HS-27A (cell line): ENCODE measurements at regions not wholly inside any gene's neighbourhood (a gene's known extent, or its start where the extent isn't known, plus 50 kb on each side); places are given as distances from the start of the nearest gene placed in this dataset.
A peak's percentile ranks its signal among the peaks of the same experiment; 100 is the strongest.

Source experiments
- DNase-seq: peaks from one replicate; pipeline ENCODE4 v3.0.0-alpha.2; 2012; ENCODE audit warnings: low read depth, missing footprints

- DNase-seq: no peak
Measured at GRCh38 chr4:38560768-38561558, 103.0 kb upstream of the KLF3 start.

DNA sequence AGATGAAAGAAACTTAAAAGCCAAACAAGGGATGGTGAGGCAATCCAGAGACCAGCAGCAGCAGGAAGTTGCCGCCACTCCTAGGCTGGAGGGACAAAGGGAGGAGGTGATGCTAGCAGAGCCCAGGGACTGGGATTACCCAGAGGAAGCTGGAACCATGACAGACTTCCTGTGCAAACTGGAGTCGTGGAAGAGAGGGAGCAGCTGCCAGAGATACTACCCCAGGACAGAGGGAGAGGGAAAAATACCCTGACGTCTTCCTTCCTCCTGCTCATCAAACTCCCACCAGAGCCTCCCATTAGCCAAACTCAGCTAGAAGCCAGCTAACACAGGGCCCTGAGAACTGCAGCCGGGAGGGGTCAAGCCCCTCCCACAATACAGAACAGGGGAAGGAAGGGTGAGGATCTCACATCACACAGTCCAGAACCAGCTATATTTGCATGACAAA is 101.2 kb upstream of the KLF3 start:
- no peak for DNase-seq

GRCh38 chr4:38563707-38564495 is 100.1 kb upstream of the KLF3 start:
- no peak for DNase-seq

GRCh38 chr4:38565271-38566199 is 98.5 kb upstream of the KLF3 start:
- DNase-seq: peak; percentile 11

GRCh38 chr4:38566806-38567398 is 97.1 kb upstream of the KLF3 start:
- DNase-seq: no peak

GRCh38 chr4:38567457-38567856 is 96.5 kb upstream of the KLF3 start:
- DNase-seq: no peak

- no peak for DNase-seq
Measured at GRCh38 chr4:38568768-38569167, 95.2 kb upstream of the KLF3 start.

DNA sequence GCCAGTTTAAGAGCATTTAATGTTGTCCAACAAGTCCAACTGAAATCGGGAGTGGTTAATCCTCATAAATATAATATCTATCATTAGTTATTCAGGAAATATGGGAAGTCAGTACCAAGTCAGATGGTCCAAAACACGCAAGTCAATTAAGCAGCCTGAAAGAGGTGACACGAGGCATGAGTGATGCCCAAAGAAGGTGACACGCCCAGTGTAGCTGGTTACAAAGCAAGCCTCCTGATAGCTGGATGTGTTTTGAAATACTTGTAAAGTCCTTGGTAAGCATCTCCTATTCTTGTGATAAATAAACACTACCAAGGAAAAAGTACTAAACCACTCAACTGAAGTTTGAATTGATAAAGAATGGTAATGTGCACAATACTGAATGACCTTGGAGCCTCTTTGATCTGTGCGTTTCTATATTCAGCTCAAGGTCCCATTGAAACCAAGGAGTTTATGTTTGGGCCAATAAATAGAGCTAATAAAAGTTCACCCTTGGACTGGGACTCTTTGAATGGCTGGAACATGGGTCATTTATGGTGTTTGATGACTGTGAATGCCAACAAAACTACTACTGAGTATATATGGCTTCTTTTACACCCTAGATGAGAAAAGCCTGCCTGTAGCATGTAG is 93.2 kb upstream of the KLF3 start:
- no peak for DNase-seq

- no peak for DNase-seq
Measured at GRCh38 chr4:38572793-38573192, 91.2 kb upstream of the KLF3 start.

- no peak for DNase-seq
Measured at GRCh38 chr4:38574559-38575333, 89.3 kb upstream of the KLF3 start.

- DNase-seq: no peak
Measured at GRCh38 chr4:38576767-38577166, 87.2 kb upstream of the KLF3 start.

GRCh38 chr4:38577462-38577861 is 86.5 kb upstream of the KLF3 start:
- no peak for DNase-seq

DNA sequence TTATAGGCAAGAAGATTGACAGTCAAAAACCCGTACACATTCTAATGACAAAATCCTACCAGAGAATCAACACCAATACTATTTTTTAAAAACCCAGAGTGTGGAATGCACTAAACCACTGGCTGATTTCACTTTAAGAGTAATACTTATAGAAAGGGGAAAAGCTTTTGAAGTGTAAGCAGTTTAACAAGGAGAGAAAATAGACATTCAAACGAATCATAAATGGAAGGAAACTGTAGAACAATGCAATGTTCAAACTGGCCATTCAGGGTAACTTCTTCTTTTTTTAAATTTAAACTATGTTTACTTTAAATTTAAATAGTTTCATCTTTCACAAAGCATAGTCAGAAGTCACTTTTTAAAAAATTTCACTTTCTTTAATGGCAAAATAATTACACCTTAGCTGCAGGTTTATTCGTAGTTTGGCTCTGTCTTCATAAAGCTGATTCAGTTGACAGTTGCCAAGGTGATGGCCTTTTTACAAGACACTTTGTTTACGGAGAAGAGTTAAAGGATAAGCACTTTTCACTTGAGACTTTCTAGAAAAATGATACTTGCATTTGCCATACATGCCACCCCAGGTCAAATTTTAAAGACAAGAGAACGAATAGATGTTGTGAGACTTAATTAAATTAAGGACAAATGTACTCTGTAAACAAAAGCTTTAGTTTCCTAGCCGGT is 82.4 kb upstream of the KLF3 start:
- no peak for DNase-seq

GRCh38 chr4:38582445-38582844 is 81.6 kb upstream of the KLF3 start:
- DNase-seq: no peak

DNA sequence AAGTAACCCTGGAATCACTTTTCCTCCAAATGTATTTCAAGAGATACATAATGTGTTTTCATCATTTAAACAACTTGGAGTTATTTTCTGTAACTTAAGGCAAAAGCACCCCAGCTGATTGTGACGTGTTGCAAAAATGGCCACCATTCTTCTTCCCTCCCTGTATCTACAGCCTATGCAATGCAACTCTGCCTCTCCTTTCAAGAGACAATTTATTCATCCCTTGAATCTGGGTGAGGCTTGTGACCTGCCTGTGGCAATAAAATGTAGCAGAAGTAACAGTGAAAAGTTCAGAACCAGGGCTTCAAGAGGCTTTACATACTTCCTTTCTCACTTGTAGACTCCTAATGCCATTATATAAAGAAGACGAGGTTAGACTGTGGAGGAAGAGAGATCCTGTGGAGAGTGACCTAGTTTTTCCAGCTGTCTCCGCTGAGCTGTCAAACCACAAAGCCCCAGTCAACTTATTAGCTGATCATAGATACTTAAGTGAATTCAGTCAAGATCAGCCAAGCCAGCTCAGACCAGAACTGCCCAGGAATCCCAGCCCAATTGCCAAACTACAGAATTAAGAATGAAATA is 81.0 kb upstream of the KLF3 start:
- DNase-seq: no peak

DNA sequence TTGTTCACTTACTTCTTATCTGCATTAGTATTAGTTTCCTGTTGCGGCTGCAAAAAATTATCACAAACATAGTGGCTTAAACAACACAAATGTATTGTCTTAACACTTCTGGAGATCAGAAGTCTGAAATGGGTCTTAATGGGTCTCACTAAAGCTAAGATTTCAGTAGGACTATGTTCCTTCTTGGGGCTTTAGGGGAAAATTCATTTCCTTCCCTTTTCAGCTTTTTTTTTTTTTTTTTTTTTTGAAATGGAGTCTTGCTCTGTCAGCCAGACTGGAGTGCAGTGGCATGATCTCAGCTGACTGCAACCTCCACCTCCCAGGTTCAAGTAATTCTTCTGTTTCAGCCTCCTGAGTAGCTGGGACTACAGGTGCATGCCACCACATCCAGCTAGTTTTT is 78.1 kb upstream of the KLF3 start:
- no peak for DNase-seq

DNA sequence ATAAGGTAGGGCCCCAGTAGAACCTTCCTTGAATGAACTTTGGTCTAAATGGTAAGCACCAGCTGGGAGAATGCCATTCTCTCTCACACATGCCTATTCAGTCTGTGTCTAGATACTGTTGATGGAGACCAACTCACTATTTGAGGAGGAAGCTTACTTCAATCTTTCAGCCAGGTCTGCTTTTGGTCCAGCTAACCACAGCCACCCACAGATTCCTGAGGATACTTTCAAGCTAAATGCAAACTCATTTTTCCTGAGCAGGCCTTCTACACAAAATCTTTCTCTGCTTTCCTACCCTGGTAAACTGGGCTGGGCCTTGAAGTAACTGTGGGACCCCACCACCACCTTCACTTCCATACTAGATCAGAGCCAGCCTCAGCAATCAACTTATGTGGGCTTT is 76.9 kb upstream of the KLF3 start:
- no peak for DNase-seq

GRCh38 chr4:38590046-38590445 is 74.0 kb upstream of the KLF3 start:
- DNase-seq: no peak

DNA sequence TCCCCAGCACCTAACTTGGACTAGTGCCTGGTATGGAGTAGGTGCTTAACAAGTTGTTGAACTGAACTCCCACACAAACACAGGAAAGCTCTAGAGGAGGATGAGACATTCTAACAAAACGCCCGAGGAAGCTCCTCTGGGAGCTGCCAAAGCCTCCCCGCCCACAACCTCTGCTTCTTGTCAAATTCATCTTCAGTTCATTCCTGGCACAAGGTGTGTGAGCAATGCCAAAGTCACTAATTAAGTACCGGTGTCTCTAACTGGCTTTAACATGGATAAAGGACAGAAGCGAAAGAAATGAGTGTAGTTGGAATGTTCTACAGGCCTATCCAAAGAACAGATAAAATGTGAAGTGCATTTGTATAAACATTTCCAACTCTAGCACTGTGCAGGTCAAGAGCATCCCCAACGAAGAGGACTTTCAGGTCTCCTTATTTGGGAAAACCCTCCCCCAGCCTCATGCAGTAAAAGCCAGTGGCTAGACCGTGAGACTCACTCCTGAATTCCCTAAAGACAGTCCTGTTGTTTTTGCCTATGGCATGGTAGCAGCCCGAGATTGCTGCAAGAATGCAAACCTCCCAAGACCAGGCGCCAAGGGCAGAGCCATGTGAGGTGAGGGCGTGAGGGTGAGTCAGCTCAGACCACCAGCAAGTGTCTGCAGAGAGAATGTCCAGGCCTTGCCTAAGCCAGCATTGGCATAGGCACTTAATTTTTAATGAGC is 72.2 kb upstream of the KLF3 start:
- no peak for DNase-seq
